Caco-2 (cell line): ENCODE measurements at regions not wholly inside any gene's neighbourhood (a gene's known extent, or its start where the extent isn't known, plus 50 kb on each side); places are given as distances from the start of the nearest gene placed in this dataset.

ENCODE experiments used
- BruUV-seq: library from RNA; stranded (reverse); fragments of 400-500 nt; replicated peaks from 2 replicates; lab custom pipeline; 2021; lab: Mats Ljungman, UMichigan
- CTCF ChIA-PET: fragments of 300-600 bp; sonication (Branson Sonifier 250); formaldehyde crosslinking; loops from one replicate; lab custom pipeline; 2022; ENCODE audit warnings: antibody characterized with exemption; lab: Charles Lee
- POLR2A ChIA-PET: fragments of 300-600 bp; sonication (Branson Sonifier 250); formaldehyde crosslinking; loops from one replicate; lab custom pipeline; 2022; ENCODE audit warnings: antibody characterized with exemption; lab: Charles Lee
- DNase-seq, 2 experiments: peaks; one replicate each; pipeline versions ENCODE4 v3.0.0 to v3.0.0-alpha.2; 2020 to 2022
- H3K27me3 ChIP-seq: replicated peaks from 2 replicates; pipeline ENCODE4 v1.6.0; 2011; ENCODE audit warnings: low read length; ENCODE audit not compliant: control insufficient read depth, insufficient read depth
- H3K36me3 ChIP-seq: 2 replicates; pipeline ENCODE4 v1.5.1; 2011; ENCODE audit warnings: low read length; ENCODE audit not compliant: control insufficient read depth, insufficient read depth
- H3K4me1 ChIP-seq: fragments of 250-450 bp; sonication (Bioruptor Pico); 2 replicates; pipeline ENCODE4 v1.5.1; 2020; ENCODE audit warnings: mild to moderate bottlenecking
- H3K4me3 ChIP-seq: 2 replicates; pipeline ENCODE4 v1.5.1; 2011; ENCODE audit warnings: low read depth, mild to moderate bottlenecking, control low read depth, low read length
- H3K9me3 ChIP-seq: fragments of 250-450 bp; sonication (Bioruptor Pico); 2 replicates; pipeline ENCODE4 v1.5.1; 2020; ENCODE audit warnings: mild to moderate bottlenecking, moderate library complexity
- H3K27ac Mint-ChIP-seq: one replicate; pipeline ENCODE4 v1.8.0; 2022; ENCODE audit warnings: mixed read lengths; ENCODE audit not compliant: unreplicated experiment
- H3K27me3 Mint-ChIP-seq: one replicate; pipeline ENCODE4 v1.8.0; 2022; ENCODE audit warnings: mixed read lengths; ENCODE audit not compliant: insufficient read depth, unreplicated experiment
- H3K36me3 Mint-ChIP-seq: one replicate; pipeline ENCODE4 v1.8.0; 2022; ENCODE audit warnings: mild to moderate bottlenecking, mixed read lengths; ENCODE audit not compliant: insufficient read depth, unreplicated experiment
- H3K4me1 Mint-ChIP-seq: one replicate; pipeline ENCODE4 v1.8.0; 2022; ENCODE audit warnings: low read depth, mixed read lengths; ENCODE audit not compliant: unreplicated experiment
- H3K4me3 Mint-ChIP-seq: one replicate; pipeline ENCODE4 v1.8.0; 2022; ENCODE audit warnings: mild to moderate bottlenecking, moderate library complexity, mixed read lengths; ENCODE audit not compliant: unreplicated experiment
- H3K9me3 Mint-ChIP-seq: one replicate; pipeline ENCODE4 v1.8.0; 2022; ENCODE audit warnings: mixed read lengths; ENCODE audit not compliant: unreplicated experiment
- intact Hi-C: fragments of 100-400 bp; cut with micrococcal nuclease; formaldehyde crosslinking; loops from one replicate; pipeline ENCODE4 v1.10.0; 2022; ENCODE audit not compliant: unreplicated experiment
- TF ChIP-seq, protein P1 (sequence below), 2 experiments: fragments of 200-600 bp in 1 of 2; IDR thresholded peaks; 1 replicate in 1 of 2; 2 replicates in 1 of 2; pipeline versions ENCODE4 v1.5.1 to v1.8.0; 2011 to 2022; ENCODE audit warnings: antibody characterized with exemption in 1 of 2, control low read depth in 1 of 2, inconsistent platforms in 1 of 2, low read depth in 1 of 2, low read length in 1 of 2, mild to moderate bottlenecking in 1 of 2, moderate library complexity in 1 of 2; ENCODE audit not compliant: insufficient read depth in 1 of 2, severe bottlenecking in 1 of 2, unreplicated experiment in 1 of 2

DNA sequence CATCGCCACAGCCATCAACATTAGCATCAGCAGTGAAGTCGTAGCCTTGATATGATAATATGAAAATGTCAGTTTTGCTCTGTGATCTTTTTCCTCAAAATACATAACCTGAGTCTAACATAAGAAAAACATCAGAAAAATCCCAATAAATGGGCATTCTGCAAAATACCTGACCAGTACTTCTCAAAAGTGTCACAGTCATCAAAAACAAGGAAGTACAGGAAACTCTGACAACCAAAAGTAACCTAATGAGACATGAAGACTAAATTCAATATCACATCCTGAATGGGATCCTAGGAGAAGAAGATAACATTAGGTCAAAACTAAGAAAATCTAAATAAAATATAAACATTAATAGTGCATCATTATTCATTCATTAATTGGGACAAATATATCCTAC is 1731.0 kb downstream of the SUCLG1 start:
- ChIA-PET POLR2A (no interaction called here), CTCF (no interaction called here)
- no TSS peak for BruUV-seq
- TF ChIP-seq, protein P1, sequence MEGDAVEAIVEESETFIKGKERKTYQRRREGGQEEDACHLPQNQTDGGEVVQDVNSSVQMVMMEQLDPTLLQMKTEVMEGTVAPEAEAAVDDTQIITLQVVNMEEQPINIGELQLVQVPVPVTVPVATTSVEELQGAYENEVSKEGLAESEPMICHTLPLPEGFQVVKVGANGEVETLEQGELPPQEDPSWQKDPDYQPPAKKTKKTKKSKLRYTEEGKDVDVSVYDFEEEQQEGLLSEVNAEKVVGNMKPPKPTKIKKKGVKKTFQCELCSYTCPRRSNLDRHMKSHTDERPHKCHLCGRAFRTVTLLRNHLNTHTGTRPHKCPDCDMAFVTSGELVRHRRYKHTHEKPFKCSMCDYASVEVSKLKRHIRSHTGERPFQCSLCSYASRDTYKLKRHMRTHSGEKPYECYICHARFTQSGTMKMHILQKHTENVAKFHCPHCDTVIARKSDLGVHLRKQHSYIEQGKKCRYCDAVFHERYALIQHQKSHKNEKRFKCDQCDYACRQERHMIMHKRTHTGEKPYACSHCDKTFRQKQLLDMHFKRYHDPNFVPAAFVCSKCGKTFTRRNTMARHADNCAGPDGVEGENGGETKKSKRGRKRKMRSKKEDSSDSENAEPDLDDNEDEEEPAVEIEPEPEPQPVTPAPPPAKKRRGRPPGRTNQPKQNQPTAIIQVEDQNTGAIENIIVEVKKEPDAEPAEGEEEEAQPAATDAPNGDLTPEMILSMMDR (IDR thresholded peaks at IDR 0.05; ENCODE audit: insufficient read depth in 1 of 2, low read depth in 1 of 2, low read length in 1 of 2, severe bottlenecking in 1 of 2, unreplicated experiment in 1 of 2) = no peak
- no peaks in the 10 kb centered on the region for H3K27me3 ChIP-seq
- H3K27ac Mint-ChIP-seq = no peak overlapping the region
- no peak overlapping the region for H3K4me3 ChIP-seq
- H3K4me1 Mint-ChIP-seq = no peaks in the 10 kb centered on the region
- H3K4me3 Mint-ChIP-seq = no peak overlapping the region
- H3K4me1 ChIP-seq = no peaks in the 10 kb centered on the region
- H3K36me3 Mint-ChIP-seq = no peaks in the 10 kb centered on the region
- no peaks in the 10 kb centered on the region for H3K27me3 Mint-ChIP-seq
- H3K9me3 ChIP-seq = no peaks in the 10 kb centered on the region
- DNase-seq = no peak
- intact Hi-C loops = no loop called here
- no peaks in the 10 kb centered on the region for H3K9me3 Mint-ChIP-seq
- no peaks in the 10 kb centered on the region for H3K36me3 ChIP-seq

DNA sequence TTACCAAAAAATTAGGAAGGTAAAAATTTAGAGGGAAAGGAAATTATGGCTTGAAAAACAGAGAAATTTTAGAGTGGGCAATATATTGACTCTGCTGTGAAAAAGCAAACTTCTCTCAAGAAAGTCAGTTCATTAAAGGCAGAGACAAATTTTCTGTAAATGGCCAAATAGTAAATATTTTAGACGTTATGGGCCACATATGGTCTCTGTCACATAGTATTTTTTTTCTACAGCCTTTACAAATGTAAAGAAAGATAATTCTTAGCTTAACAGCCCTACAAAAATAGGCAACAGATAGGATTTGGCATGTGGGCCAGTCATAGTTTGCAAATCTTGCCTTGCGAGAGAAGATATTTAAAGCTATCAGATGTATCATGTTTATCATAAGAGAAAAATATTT is 1750.4 kb downstream of the SUCLG1 start:
- no peak overlapping the region for H3K27ac Mint-ChIP-seq
- intact Hi-C loops = no loop called here

DNA sequence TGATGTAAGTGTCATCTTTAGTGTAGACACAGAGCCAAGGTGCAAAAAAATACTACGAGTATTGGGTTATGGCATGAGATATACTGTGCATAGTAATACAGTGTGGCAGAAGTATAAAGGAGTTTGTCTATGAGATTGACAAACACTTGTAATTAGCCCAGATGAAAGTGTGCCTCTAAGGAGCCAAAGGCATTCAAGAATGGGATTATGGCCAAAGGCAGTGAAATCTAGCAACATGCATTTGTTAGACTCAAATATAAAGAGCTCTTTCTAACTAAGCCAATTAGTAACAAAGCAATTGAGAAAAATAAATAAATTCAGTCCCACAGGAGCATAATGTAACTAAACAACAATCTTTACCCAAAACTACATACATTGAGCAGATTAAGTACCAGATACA is 1761.8 kb downstream of the SUCLG1 start:
- ChIA-PET CTCF (no interaction called here), POLR2A (no interaction called here)
- Mint-ChIP-seq H3K4me3 (no peak overlapping the region), H3K4me1 (no peaks in the 10 kb centered on the region), H3K9me3 (no peaks in the 10 kb centered on the region), H3K27ac (no peak overlapping the region), H3K36me3 (no peaks in the 10 kb centered on the region), H3K27me3 (no peaks in the 10 kb centered on the region)
- intact Hi-C loops = no loop called here
- Histone ChIP-seq H3K36me3 (no peaks in the 10 kb centered on the region), H3K9me3 (no peaks in the 10 kb centered on the region), H3K4me1 (no peaks in the 10 kb centered on the region), H3K4me3 (no peak overlapping the region), H3K27me3 (no peaks in the 10 kb centered on the region)
- DNase-seq = no peak
- TF ChIP-seq, protein P1 (IDR thresholded peaks at IDR 0.05; ENCODE audit: insufficient read depth in 1 of 2, low read depth in 1 of 2, low read length in 1 of 2, severe bottlenecking in 1 of 2, unreplicated experiment in 1 of 2) = no peak
- no TSS peak for BruUV-seq

More for the DNA sequence above, 1750.4 kb downstream of the SUCLG1 start:
- Histone ChIP-seq H3K4me3 (no peak overlapping the region), H3K36me3 (no peaks in the 10 kb centered on the region), H3K4me1 (no peaks in the 10 kb centered on the region), H3K9me3 (no peaks in the 10 kb centered on the region), H3K27me3 (no peaks in the 10 kb centered on the region)
- Mint-ChIP-seq H3K4me3 (no peak overlapping the region), H3K9me3 (no peaks in the 10 kb centered on the region), H3K27me3 (peaks cover 2% of the 10 kb centered on the region), H3K36me3 (no peaks in the 10 kb centered on the region), H3K4me1 (no peaks in the 10 kb centered on the region)
- ChIA-PET CTCF (no interaction called here), POLR2A (no interaction called here)
- no TSS peak for BruUV-seq
- DNase-seq = no peak
- TF ChIP-seq, protein P1 (IDR thresholded peaks at IDR 0.05; ENCODE audit: insufficient read depth in 1 of 2, low read depth in 1 of 2, low read length in 1 of 2, severe bottlenecking in 1 of 2, unreplicated experiment in 1 of 2) = no peak
